ENCODE measurements at regions not wholly inside any gene's neighbourhood (a gene's known extent, or its start where the extent isn't known, plus 50 kb on each side); places are given as distances from the start of the nearest gene placed in this dataset.

DNA sequence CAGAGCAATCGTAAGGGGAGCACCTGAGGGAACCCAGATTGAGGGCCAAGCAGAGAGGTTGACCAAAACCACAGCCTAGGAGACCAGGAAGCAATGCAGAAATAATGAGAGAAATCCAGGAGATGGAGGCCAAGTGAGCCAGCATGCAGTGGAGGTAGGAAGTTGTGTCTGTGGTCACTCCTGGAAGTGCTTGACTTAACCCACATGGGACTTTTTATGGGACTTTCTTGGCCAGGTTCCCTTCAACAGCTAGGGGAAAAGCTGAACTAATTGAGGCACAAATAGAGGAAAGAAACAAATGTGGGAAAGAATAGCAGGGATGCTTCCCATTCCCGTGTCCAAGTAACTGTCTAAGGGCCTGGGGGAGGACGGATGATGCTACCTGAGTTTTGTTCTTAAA is 293.2 kb upstream of the CLINT1 start:
- Mint-ChIP-seq H3K27me3 (peaks cover 14% of the 10 kb centered on the region), H3K4me1 (ENCODE audit: low read depth) (no peaks in the 10 kb centered on the region)
- TF ChIP-seq, protein P1, sequence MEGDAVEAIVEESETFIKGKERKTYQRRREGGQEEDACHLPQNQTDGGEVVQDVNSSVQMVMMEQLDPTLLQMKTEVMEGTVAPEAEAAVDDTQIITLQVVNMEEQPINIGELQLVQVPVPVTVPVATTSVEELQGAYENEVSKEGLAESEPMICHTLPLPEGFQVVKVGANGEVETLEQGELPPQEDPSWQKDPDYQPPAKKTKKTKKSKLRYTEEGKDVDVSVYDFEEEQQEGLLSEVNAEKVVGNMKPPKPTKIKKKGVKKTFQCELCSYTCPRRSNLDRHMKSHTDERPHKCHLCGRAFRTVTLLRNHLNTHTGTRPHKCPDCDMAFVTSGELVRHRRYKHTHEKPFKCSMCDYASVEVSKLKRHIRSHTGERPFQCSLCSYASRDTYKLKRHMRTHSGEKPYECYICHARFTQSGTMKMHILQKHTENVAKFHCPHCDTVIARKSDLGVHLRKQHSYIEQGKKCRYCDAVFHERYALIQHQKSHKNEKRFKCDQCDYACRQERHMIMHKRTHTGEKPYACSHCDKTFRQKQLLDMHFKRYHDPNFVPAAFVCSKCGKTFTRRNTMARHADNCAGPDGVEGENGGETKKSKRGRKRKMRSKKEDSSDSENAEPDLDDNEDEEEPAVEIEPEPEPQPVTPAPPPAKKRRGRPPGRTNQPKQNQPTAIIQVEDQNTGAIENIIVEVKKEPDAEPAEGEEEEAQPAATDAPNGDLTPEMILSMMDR (IDR thresholded peaks at IDR 0.05), result no peak

DNA sequence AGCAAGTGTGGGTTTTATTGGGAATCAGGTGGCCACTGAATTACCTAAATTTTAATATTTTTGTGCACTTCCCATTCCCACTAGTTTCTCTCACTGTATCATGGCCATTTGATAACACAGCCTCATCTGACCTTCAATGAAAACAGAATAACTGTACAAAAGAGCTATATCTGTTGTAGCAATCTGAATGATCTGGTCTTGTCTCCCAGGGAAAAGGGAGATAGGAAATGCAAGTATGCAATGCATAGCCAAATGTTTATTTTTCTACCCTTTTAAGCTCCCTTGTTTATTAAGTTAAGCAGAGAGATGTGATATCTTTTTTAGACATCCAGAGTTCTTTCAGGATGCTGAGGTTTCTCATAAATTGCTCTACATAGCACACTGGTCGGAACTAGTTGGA is 288.3 kb upstream of the CLINT1 start:
- Mint-ChIP-seq H3K9me3 (no peaks in the 10 kb centered on the region), H3K4me3 (no peak overlapping the region), H3K4me1 (ENCODE audit: low read depth) (no peaks in the 10 kb centered on the region), H3K36me3 (ENCODE audit: low read depth) (no peaks in the 10 kb centered on the region), H3K27me3 (peaks cover 3% of the 10 kb centered on the region), H3K27ac (no peak overlapping the region)
- DNase-seq (no peak), ATAC-seq (ENCODE audit: poor library complexity) (no peak)
- Histone ChIP-seq H3K9me3 (ENCODE audit: control insufficient read depth in 1 of 2, insufficient read depth in 1 of 2, low read length in 2 of 2) (no peaks in the 10 kb centered on the region), H3K4me1 (ENCODE audit: insufficient read depth, low read length) (no peaks in the 10 kb centered on the region), H3K27me3 (ENCODE audit: control insufficient read depth in 1 of 2, insufficient read depth in 2 of 2, low read length in 2 of 2) (no peaks in the 10 kb centered on the region), H3K27ac (ENCODE audit: low read depth in 1 of 2, low read length in 2 of 2) (no peak overlapping the region), H3K4me3 (ENCODE audit: low read length) (no peak overlapping the region), H3K36me3 (ENCODE audit: insufficient read depth, low read length) (no peaks in the 10 kb centered on the region)
- CTCF ChIA-PET, result no interaction called here
- TF ChIP-seq, protein P1 (IDR thresholded peaks at IDR 0.05), result no peak
- intact Hi-C loops (cut with DNase I, micrococcal nuclease), result no loop called here
- POLR2A ChIA-PET, result no interaction called here

More for the DNA sequence above, 293.2 kb upstream of the CLINT1 start:
- Mint-ChIP-seq H3K9me3 (no peaks in the 10 kb centered on the region), H3K27ac (no peak overlapping the region), H3K4me3 (no peak overlapping the region), H3K36me3 (ENCODE audit: low read depth) (no peaks in the 10 kb centered on the region)
- Histone ChIP-seq H3K9me3 (ENCODE audit: control insufficient read depth in 1 of 2, insufficient read depth in 1 of 2, low read length in 2 of 2) (no peaks in the 10 kb centered on the region), H3K36me3 (ENCODE audit: insufficient read depth, low read length) (no peaks in the 10 kb centered on the region), H3K4me1 (ENCODE audit: insufficient read depth, low read length) (no peaks in the 10 kb centered on the region), H3K4me3 (ENCODE audit: low read length) (no peak overlapping the region), H3K27me3 (ENCODE audit: control insufficient read depth in 1 of 2, insufficient read depth in 2 of 2, low read length in 2 of 2) (peaks cover 0 to 6% of the 10 kb centered on the region in 2 experiments), H3K27ac (ENCODE audit: low read depth in 1 of 2, low read length in 2 of 2) (no peak overlapping the region)
- no peak for ATAC-seq (ENCODE audit: poor library complexity)
- intact Hi-C loops (cut with DNase I, micrococcal nuclease), result no loop called here
- DNase-seq, result no peak
- POLR2A ChIA-PET, result no interaction called here
- CTCF ChIA-PET, result no interaction called here

DNA sequence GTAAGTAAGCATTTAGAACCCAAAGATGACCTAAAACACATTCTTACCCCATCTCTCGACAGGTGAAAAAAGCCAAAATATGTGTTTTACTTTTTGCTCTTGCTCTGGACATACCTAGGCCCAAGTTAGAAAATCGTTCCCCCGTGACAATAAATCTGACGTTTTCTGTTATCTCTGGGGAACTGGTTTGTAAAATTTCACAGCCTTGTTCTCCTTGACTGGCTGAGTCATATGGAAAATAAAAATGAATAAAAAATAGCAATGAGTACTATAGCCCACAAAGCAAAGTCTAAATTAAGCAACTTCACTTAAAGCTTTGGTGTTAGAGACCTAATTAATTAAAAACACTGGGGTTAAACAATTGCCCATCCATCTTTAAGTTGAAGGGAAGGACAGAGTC is 286.9 kb upstream of the CLINT1 start:
- CTCF ChIA-PET, result no interaction called here
- no peaks in the 10 kb centered on the region for H3K9me3 ChIP-seq (ENCODE audit: control insufficient read depth in 1 of 2, insufficient read depth in 1 of 2, low read length in 2 of 2)
- POLR2A ChIA-PET, result no interaction called here

More for the DNA sequence above, 286.9 kb upstream of the CLINT1 start:
- no peak overlapping the region for H3K27ac Mint-ChIP-seq
- H3K27me3 Mint-ChIP-seq, result no peaks in the 10 kb centered on the region
- no peaks in the 10 kb centered on the region for H3K4me1 Mint-ChIP-seq (ENCODE audit: low read depth)
- no peak for DNase-seq
- no peaks in the 10 kb centered on the region for H3K4me1 ChIP-seq (ENCODE audit: insufficient read depth, low read length)
- no peak for ATAC-seq (ENCODE audit: poor library complexity)
- H3K27me3 ChIP-seq (ENCODE audit: control insufficient read depth in 1 of 2, insufficient read depth in 2 of 2, low read length in 2 of 2), result no peaks in the 10 kb centered on the region
- no peaks in the 10 kb centered on the region for H3K36me3 Mint-ChIP-seq (ENCODE audit: low read depth)
- TF ChIP-seq, protein P1 (IDR thresholded peaks at IDR 0.05), result no peak
- no peak overlapping the region for H3K27ac ChIP-seq (ENCODE audit: low read depth in 1 of 2, low read length in 2 of 2)
- no peaks in the 10 kb centered on the region for H3K36me3 ChIP-seq (ENCODE audit: insufficient read depth, low read length)
- H3K9me3 Mint-ChIP-seq, result no peaks in the 10 kb centered on the region
- no peak overlapping the region for H3K4me3 Mint-ChIP-seq
- no peak overlapping the region for H3K4me3 ChIP-seq (ENCODE audit: low read length)
- intact Hi-C loops (cut with DNase I, micrococcal nuclease), result no loop called here

All from CD4-positive, alpha-beta T cell (primary cell).